ENCODE measurements at regions not wholly inside any gene's neighbourhood (a gene's known extent, or its start where the extent isn't known, plus 50 kb on each side); places are given as distances from the start of the nearest gene placed in this dataset.

GRCh38 chr3:71893122-71893521, 108.2 kb upstream of the PROK2 start:
- DNase-seq (ENCODE audit: extremely low spot score, unreplicated experiment) = no peak
- no peak for TF ChIP-seq CTCF (IDR thresholded peaks at IDR 0.05)
- Mint-ChIP-seq H3K9me3 (ENCODE audit: unreplicated experiment) (no peaks in the 10 kb centered on the region), H3K27ac (ENCODE audit: unreplicated experiment) (no peak overlapping the region), H3K27me3 (ENCODE audit: unreplicated experiment) (peaks cover 70% of the 10 kb centered on the region), H3K36me3 (ENCODE audit: unreplicated experiment) (no peaks in the 10 kb centered on the region), H3K4me1 (ENCODE audit: unreplicated experiment) (no peaks in the 10 kb centered on the region), H3K4me3 (ENCODE audit: unreplicated experiment) (no peak overlapping the region)

GRCh38 chr3:71891483-71891882, 106.5 kb upstream of the PROK2 start:
- Mint-ChIP-seq H3K4me1 (ENCODE audit: unreplicated experiment) (no peaks in the 10 kb centered on the region), H3K36me3 (ENCODE audit: unreplicated experiment) (no peaks in the 10 kb centered on the region), H3K27me3 (ENCODE audit: unreplicated experiment) (peaks cover 67% of the 10 kb centered on the region), H3K4me3 (ENCODE audit: unreplicated experiment) (no peak overlapping the region), H3K9me3 (ENCODE audit: unreplicated experiment) (no peaks in the 10 kb centered on the region), H3K27ac (ENCODE audit: unreplicated experiment) (no peak overlapping the region)
- no peak for DNase-seq (ENCODE audit: extremely low spot score, unreplicated experiment)
- no peak for TF ChIP-seq CTCF (IDR thresholded peaks at IDR 0.05)

- Mint-ChIP-seq H3K9me3 (ENCODE audit: unreplicated experiment) (no peaks in the 10 kb centered on the region), H3K4me3 (ENCODE audit: unreplicated experiment) (no peak overlapping the region), H3K4me1 (ENCODE audit: unreplicated experiment) (no peaks in the 10 kb centered on the region), H3K36me3 (ENCODE audit: unreplicated experiment) (no peaks in the 10 kb centered on the region), H3K27ac (ENCODE audit: unreplicated experiment) (no peak overlapping the region), H3K27me3 (ENCODE audit: unreplicated experiment) (peaks cover 65% of the 10 kb centered on the region)
- DNase-seq (ENCODE audit: extremely low spot score, unreplicated experiment) = no peak
- no peak for TF ChIP-seq CTCF (IDR thresholded peaks at IDR 0.05)
Observed at GRCh38 chr3:71890356-71890931, 105.5 kb upstream of the PROK2 start.

GRCh38 chr3:71887256-71887655, 102.3 kb upstream of the PROK2 start:
- no peak overlapping the region for H3K4me3 Mint-ChIP-seq (ENCODE audit: unreplicated experiment)
- no peak overlapping the region for H3K27ac Mint-ChIP-seq (ENCODE audit: unreplicated experiment)
- H3K9me3 Mint-ChIP-seq (ENCODE audit: unreplicated experiment) = no peaks in the 10 kb centered on the region
- H3K27me3 Mint-ChIP-seq (ENCODE audit: unreplicated experiment) = peaks cover 66% of the 10 kb centered on the region
- no peak for DNase-seq (ENCODE audit: extremely low spot score, unreplicated experiment)
- TF ChIP-seq CTCF (IDR thresholded peaks at IDR 0.05) = no peak
- H3K36me3 Mint-ChIP-seq (ENCODE audit: unreplicated experiment) = no peaks in the 10 kb centered on the region
- H3K4me1 Mint-ChIP-seq (ENCODE audit: unreplicated experiment) = peaks cover 7% of the 10 kb centered on the region

GRCh38 chr3:71885006-71885405, 100.1 kb upstream of the PROK2 start:
- DNase-seq (ENCODE audit: extremely low spot score, unreplicated experiment) = no peak
- no peaks in the 10 kb centered on the region for H3K36me3 Mint-ChIP-seq (ENCODE audit: unreplicated experiment)
- TF ChIP-seq CTCF (IDR thresholded peaks at IDR 0.05) = no peak
- H3K9me3 Mint-ChIP-seq (ENCODE audit: unreplicated experiment) = no peaks in the 10 kb centered on the region
- peaks cover 65% of the 10 kb centered on the region for H3K27me3 Mint-ChIP-seq (ENCODE audit: unreplicated experiment)
- H3K27ac Mint-ChIP-seq (ENCODE audit: unreplicated experiment) = no peak overlapping the region
- no peak overlapping the region for H3K4me3 Mint-ChIP-seq (ENCODE audit: unreplicated experiment)
- H3K4me1 Mint-ChIP-seq (ENCODE audit: unreplicated experiment) = peaks cover 10% of the 10 kb centered on the region

All from osteocyte (in vitro differentiated cells).